ENCODE measurements at regions not wholly inside any gene's neighbourhood (a gene's known extent, or its start where the extent isn't known, plus 50 kb on each side); places are given as distances from the start of the nearest gene placed in this dataset.

DNA sequence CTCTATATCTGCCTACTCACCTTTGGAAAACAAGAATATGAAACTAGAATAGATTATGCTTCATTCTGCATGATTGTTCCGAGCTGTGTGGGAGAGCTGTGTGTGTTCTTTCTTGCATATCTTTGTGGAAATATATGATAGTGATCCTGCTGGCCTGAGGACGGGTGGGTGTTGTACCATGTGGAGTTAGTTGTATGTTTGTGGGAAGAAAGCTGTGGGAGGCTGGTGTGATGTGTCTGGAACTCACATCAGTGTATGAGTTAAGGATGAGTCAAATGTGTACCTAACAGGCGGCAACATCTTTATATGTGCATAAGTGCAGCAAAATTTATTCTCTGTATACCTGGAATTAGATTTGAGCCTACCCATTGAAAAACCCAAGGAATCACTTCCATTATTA is 208.1 kb upstream of the ADGRL3 start:
- no peak overlapping the region for H3T11ph ChIP-seq (ENCODE audit: low read length)
- no peak overlapping the region for H2BK12ac ChIP-seq (ENCODE audit: insufficient read length, low read depth, low read length)
- H3K79me1 ChIP-seq (ENCODE audit: insufficient read depth, low read depth, low read length, poor library complexity, severe bottlenecking), result no peaks in the 10 kb centered on the region
- no peaks in the 10 kb centered on the region for H3K4me1 ChIP-seq (ENCODE audit: insufficient read depth, low read length)
- no peak overlapping the region for H3K4me3 Mint-ChIP-seq
- H2BK120ac ChIP-seq (ENCODE audit: low read depth, low read length, poor library complexity, severe bottlenecking), result no peak overlapping the region
- no peaks in the 10 kb centered on the region for H3K4me1 Mint-ChIP-seq
- no peak overlapping the region for H4K5ac ChIP-seq (ENCODE audit: insufficient read length, low read depth, low read length)
- no peak overlapping the region for H2BK15ac ChIP-seq (ENCODE audit: low read depth, low read length)
- no peak overlapping the region for H3K14ac ChIP-seq (ENCODE audit: insufficient read depth, low read length)
- H3K27me3 ChIP-seq (ENCODE audit: insufficient read depth, low read length), result no peaks in the 10 kb centered on the region
- DNase-seq, result no peak
- H3K9me3 ChIP-seq (ENCODE audit: control insufficient read depth, low read depth, low read length), result no peaks in the 10 kb centered on the region
- H3K27ac Mint-ChIP-seq, result no peak overlapping the region
- H3K23ac ChIP-seq (ENCODE audit: insufficient read length, low read depth, low read length), result no peak overlapping the region
- H2AK5ac ChIP-seq (ENCODE audit: insufficient read length, low read length), result no peak overlapping the region
- no peaks in the 10 kb centered on the region for H3K27me3 Mint-ChIP-seq (ENCODE audit: low read depth)
- H3K18ac ChIP-seq (ENCODE audit: insufficient read length, low read depth, low read length), result no peak overlapping the region
- no peak overlapping the region for H3K56ac ChIP-seq (ENCODE audit: insufficient read length, low read depth, low read length)
- H2BK20ac ChIP-seq (ENCODE audit: low read depth, low read length, poor library complexity, severe bottlenecking), result no peak overlapping the region
- no peak overlapping the region for H2AFZ ChIP-seq (ENCODE audit: low read length)
- H4K8ac ChIP-seq (replicated peaks; ENCODE audit: insufficient read length, low read depth, low read length), result no peak overlapping the region
- H4K20me1 ChIP-seq (ENCODE audit: control insufficient read depth, insufficient read depth, insufficient read length), result no peaks in the 10 kb centered on the region
- WGBS (ENCODE audit: extremely low coverage, insufficient read length, low lambda C conversion rate), result no CpG with 5 or more reads among the region's 3 CpGs
- no peak overlapping the region for H2BK5ac ChIP-seq (ENCODE audit: insufficient read length, low read length)
- H3K27ac ChIP-seq (ENCODE audit: insufficient read length, low read depth, low read length), result no peak overlapping the region
- H3K4me2 ChIP-seq (ENCODE audit: insufficient read depth, insufficient read length, low read length), result no peak overlapping the region
- TF ChIP-seq, protein P1, sequence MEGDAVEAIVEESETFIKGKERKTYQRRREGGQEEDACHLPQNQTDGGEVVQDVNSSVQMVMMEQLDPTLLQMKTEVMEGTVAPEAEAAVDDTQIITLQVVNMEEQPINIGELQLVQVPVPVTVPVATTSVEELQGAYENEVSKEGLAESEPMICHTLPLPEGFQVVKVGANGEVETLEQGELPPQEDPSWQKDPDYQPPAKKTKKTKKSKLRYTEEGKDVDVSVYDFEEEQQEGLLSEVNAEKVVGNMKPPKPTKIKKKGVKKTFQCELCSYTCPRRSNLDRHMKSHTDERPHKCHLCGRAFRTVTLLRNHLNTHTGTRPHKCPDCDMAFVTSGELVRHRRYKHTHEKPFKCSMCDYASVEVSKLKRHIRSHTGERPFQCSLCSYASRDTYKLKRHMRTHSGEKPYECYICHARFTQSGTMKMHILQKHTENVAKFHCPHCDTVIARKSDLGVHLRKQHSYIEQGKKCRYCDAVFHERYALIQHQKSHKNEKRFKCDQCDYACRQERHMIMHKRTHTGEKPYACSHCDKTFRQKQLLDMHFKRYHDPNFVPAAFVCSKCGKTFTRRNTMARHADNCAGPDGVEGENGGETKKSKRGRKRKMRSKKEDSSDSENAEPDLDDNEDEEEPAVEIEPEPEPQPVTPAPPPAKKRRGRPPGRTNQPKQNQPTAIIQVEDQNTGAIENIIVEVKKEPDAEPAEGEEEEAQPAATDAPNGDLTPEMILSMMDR (conservative IDR thresholded peaks at IDR 0.05), result no peak
- no peaks in the 10 kb centered on the region for H3K23me2 ChIP-seq (ENCODE audit: insufficient read length, low read depth, low read length, poor library complexity, severe bottlenecking)
- no peaks in the 10 kb centered on the region for H3K79me2 ChIP-seq (ENCODE audit: insufficient read depth, low read length)
- H4K91ac ChIP-seq (ENCODE audit: insufficient read length, low read depth, low read length), result no peak overlapping the region
- no peaks in the 10 kb centered on the region for H3K36me3 Mint-ChIP-seq (ENCODE audit: insufficient read depth in 1 of 3, low read depth in 3 of 3)
- no peak overlapping the region for H3K9ac ChIP-seq (ENCODE audit: extremely low read depth, insufficient read length, low read length)
- no peaks in the 10 kb centered on the region for H3K9me3 Mint-ChIP-seq
- H3K4ac ChIP-seq (ENCODE audit: low read depth, low read length), result no peak overlapping the region

Data from H9 (cell line).